Neuronal stem cell (in vitro differentiated cells): ENCODE measurements at regions not wholly inside any gene's neighbourhood (a gene's known extent, or its start where the extent isn't known, plus 50 kb on each side); places are given as distances from the start of the nearest gene placed in this dataset.

Experiments used
- DNase-seq: peaks from one replicate; pipeline ENCODE4 v3.0.0-alpha.2; 2013; ENCODE audit warnings: low spot score
- H2AFZ ChIP-seq: one replicate; pipeline ENCODE4 v1.6.1; 2013; ENCODE audit warnings: mild to moderate bottlenecking, low read length, inconsistent platforms
- H2AK5ac ChIP-seq: 2 replicates; pipeline ENCODE4 v1.6.1; 2013; ENCODE audit warnings: low read depth, mild to moderate bottlenecking, inconsistent platforms, low read length, moderate library complexity, mixed read lengths
- H2BK120ac ChIP-seq: 2 replicates; pipeline ENCODE4 v1.6.1; 2013; ENCODE audit warnings: low read depth, mild to moderate bottlenecking, inconsistent platforms, low read length, moderate library complexity, mixed read lengths
- H2BK12ac ChIP-seq: one replicate; pipeline ENCODE4 v1.6.1; 2013; ENCODE audit warnings: low read length, inconsistent platforms
- H2BK15ac ChIP-seq: 2 replicates; pipeline ENCODE4 v1.6.1; 2013; ENCODE audit warnings: mild to moderate bottlenecking, low read length, inconsistent platforms, mixed read lengths
- H2BK5ac ChIP-seq: one replicate; pipeline ENCODE4 v1.6.1; 2013; ENCODE audit warnings: inconsistent platforms, mild to moderate bottlenecking, low read length, moderate library complexity
- H3K14ac ChIP-seq: one replicate; pipeline ENCODE4 v1.6.1; 2013; ENCODE audit warnings: low read length, inconsistent platforms
- H3K18ac ChIP-seq: 2 replicates; pipeline ENCODE4 v1.6.1; 2013; ENCODE audit warnings: low read length, inconsistent platforms
- H3K23ac ChIP-seq: 2 replicates; pipeline ENCODE4 v1.6.1; 2013; ENCODE audit warnings: low read depth, mild to moderate bottlenecking, mixed read lengths, low read length, inconsistent platforms; ENCODE audit not compliant: poor library complexity
- H3K27ac ChIP-seq: replicated peaks from 3 replicates; pipeline ENCODE4 v1.5.1; 2013; ENCODE audit warnings: low read length, inconsistent platforms
- H3K27me3 ChIP-seq, 3 experiments: 2 replicates each; pipeline ENCODE4 v1.6.1; 2013; ENCODE audit warnings: low read length in 3 of 3, mild to moderate bottlenecking in 2 of 3, inconsistent platforms in 1 of 3, low read depth in 1 of 3, mixed read lengths in 1 of 3, moderate library complexity in 1 of 3; ENCODE audit not compliant: control insufficient read depth in 3 of 3, insufficient read depth in 3 of 3
- H3K36me3 ChIP-seq, 2 donors: replicated peaks in 1 of 2; 2 replicates each; pipeline ENCODE4 v1.6.1; 2013; ENCODE audit warnings: low read length in 2 of 2; ENCODE audit not compliant: control insufficient read depth in 2 of 2, insufficient read depth in 2 of 2
- H3K4ac ChIP-seq: 2 replicates; pipeline ENCODE4 v1.6.1; 2013; ENCODE audit warnings: inconsistent platforms, mild to moderate bottlenecking, low read length, moderate library complexity
- H3K4me1 ChIP-seq, 2 donors: 1 replicate in 1 of 2; 2 replicates in 1 of 2; pipeline ENCODE4 v1.6.1; 2013; ENCODE audit warnings: low read length in 2 of 2, low read depth in 1 of 2; ENCODE audit not compliant: control insufficient read depth in 2 of 2, insufficient read depth in 1 of 2
- H3K4me2 ChIP-seq: one replicate; pipeline ENCODE4 v1.6.1; 2013; ENCODE audit warnings: mild to moderate bottlenecking, low read length, inconsistent platforms; ENCODE audit not compliant: insufficient read depth, poor library complexity, severe bottlenecking
- H3K4me3 ChIP-seq, 2 donors: 2 replicates each; pipeline ENCODE4 v1.5.1; 2013; ENCODE audit warnings: low read length in 2 of 2, mild to moderate bottlenecking in 2 of 2, inconsistent platforms in 1 of 2, moderate library complexity in 1 of 2
- H3K79me1 ChIP-seq: one replicate; pipeline ENCODE4 v1.6.1; 2013; ENCODE audit warnings: low read depth, mild to moderate bottlenecking, inconsistent platforms, low read length, moderate library complexity
- H3K9ac ChIP-seq: one replicate; pipeline ENCODE4 v1.6.1; 2013; ENCODE audit warnings: mild to moderate bottlenecking, low read depth, low read length, inconsistent platforms; ENCODE audit not compliant: poor library complexity
- H3K9me3 ChIP-seq, 2 donors: replicated peaks in 1 of 2; 2 replicates each; pipeline versions ENCODE3 to v1.6.1; 2013; ENCODE audit warnings: low read length in 2 of 2, mild to moderate bottlenecking in 2 of 2, inconsistent platforms in 1 of 2, low read depth in 1 of 2, mixed read lengths in 1 of 2, moderate library complexity in 1 of 2; ENCODE audit not compliant: control insufficient read depth in 2 of 2, insufficient read depth in 1 of 2
- H4K8ac ChIP-seq: one replicate; pipeline ENCODE4 v1.6.1; 2013; ENCODE audit warnings: low read depth, mild to moderate bottlenecking, inconsistent platforms, low read length, moderate library complexity
- H4K91ac ChIP-seq: one replicate; pipeline ENCODE4 v1.6.1; 2013; ENCODE audit warnings: low read length, low read depth, mild to moderate bottlenecking, inconsistent platforms; ENCODE audit not compliant: poor library complexity
- WGBS, 2 donors: extraction: QIAGEN DNeasy Blood & Tissue Kit; methylation state at CpG; one replicate each; pipeline ENCODE4 v1.1.7; 2013; ENCODE audit warnings: missing lambda C conversion rate in 2 of 2, mixed read lengths in 1 of 2; ENCODE audit not compliant: insufficient read length in 2 of 2, insufficient replicate concordance in 1 of 2; ENCODE audit errors: extremely low coverage in 2 of 2; 5-methylcytosine and 5-hydroxymethylcytosine counted together

DNA sequence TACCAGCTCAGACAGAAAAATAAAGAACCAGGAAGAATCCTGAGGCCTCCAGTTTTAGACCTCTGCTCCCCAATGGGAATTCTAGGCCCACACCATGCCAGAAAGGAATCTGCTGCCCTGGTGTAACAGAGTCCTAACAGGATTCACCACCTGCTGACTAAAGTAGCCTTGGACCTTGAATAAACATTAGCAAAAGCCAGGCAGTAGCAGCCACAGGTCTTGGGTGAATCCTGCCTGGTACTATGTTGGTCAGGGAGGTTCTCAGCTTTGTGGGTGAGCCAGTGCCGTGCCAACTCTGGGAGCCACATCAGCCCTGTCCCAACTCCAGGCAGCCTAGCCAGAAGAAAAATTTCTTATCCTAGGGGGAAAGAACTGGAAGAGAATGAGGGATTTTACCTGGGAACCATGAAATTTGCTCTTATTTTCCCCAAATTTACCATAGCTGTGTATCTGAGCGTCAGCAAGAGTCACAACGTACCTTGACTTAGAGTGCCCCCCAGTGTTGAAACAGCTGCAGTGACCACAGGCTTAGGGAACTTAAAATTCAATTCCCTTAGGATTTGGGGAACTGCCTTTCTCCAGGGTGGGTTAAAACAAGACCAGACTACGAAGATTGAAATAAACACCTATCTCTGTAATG lies 1895.6 kb upstream of the PRR20A start:
- peak; percentile 9 for DNase-seq

DNA sequence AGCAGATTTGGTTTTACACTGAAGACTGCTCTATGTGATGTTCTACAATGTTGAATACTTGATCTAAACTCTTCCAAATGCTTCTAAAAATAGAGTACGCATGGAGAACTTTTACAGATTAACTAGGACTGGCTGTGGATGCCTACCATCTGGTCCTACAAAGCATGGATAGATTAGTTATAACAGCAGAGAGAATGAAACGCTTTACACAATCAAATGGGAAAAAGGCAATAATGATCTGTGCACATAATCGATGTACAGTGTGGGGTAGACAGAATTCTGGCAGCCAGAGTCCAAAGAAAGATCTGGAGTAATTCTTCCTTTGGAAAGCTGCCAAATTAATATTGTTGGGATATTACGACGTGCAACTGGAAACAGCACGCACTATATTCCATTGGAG lies 1885.5 kb upstream of the PRR20A start:
- no peak overlapping the region for H3K4ac ChIP-seq
- no peak overlapping the region for H2AK5ac ChIP-seq
- H3K9me3 ChIP-seq, result no peaks in the 10 kb centered on the region
- no peak overlapping the region for H2BK15ac ChIP-seq
- no peak overlapping the region for H3K14ac ChIP-seq
- H3K36me3 ChIP-seq, result no peaks in the 10 kb centered on the region
- no peak overlapping the region for H2BK120ac ChIP-seq
- no peak overlapping the region for H3K23ac ChIP-seq
- no peak overlapping the region for H3K4me3 ChIP-seq
- no peaks in the 10 kb centered on the region for H3K4me1 ChIP-seq
- no peaks in the 10 kb centered on the region for H3K79me1 ChIP-seq
- no peak overlapping the region for H2BK12ac ChIP-seq
- no peak overlapping the region for H3K4me2 ChIP-seq
- H3K18ac ChIP-seq, result no peak overlapping the region
- DNase-seq, result no peak
- no peak overlapping the region for H2AFZ ChIP-seq
- H2BK5ac ChIP-seq, result no peak overlapping the region
- no CpG with 5 or more reads among the region's 6 CpGs for WGBS, 2 donors
- no peak overlapping the region for H4K91ac ChIP-seq
- H3K9ac ChIP-seq, result no peak overlapping the region
- no peaks in the 10 kb centered on the region for H3K27me3 ChIP-seq
- H3K27ac ChIP-seq, result no peak overlapping the region
- no peak overlapping the region for H4K8ac ChIP-seq

More for the DNA sequence above, 1895.6 kb upstream of the PRR20A start:
- no peak overlapping the region for H3K4me3 ChIP-seq
- peak overlapping the region; percentile 66 for H2AFZ ChIP-seq
- H3K79me1 ChIP-seq, result no peaks in the 10 kb centered on the region
- no CpG with 5 or more reads among the region's 4 CpGs for WGBS, 2 donors
- H3K9me3 ChIP-seq, result peaks cover 3 to 6% of the 10 kb centered on the region in 2 donors
- H3K14ac ChIP-seq, result no peak overlapping the region
- no peak overlapping the region for H2BK12ac ChIP-seq
- H3K27me3 ChIP-seq, result no peaks in the 10 kb centered on the region
- no peak overlapping the region for H3K27ac ChIP-seq
- no peak overlapping the region for H3K4ac ChIP-seq
- no peak overlapping the region for H4K91ac ChIP-seq
- no peak overlapping the region for H3K9ac ChIP-seq
- no peak overlapping the region for H3K23ac ChIP-seq
- H2BK15ac ChIP-seq, result no peak overlapping the region
- no peak overlapping the region for H2AK5ac ChIP-seq
- no peak overlapping the region for H3K4me2 ChIP-seq
- no peak overlapping the region for H3K18ac ChIP-seq
- no peaks in the 10 kb centered on the region for H3K36me3 ChIP-seq
- no peak overlapping the region for H2BK5ac ChIP-seq
- no peak overlapping the region for H2BK120ac ChIP-seq
- no peaks in the 10 kb centered on the region for H3K4me1 ChIP-seq
- no peak overlapping the region for H4K8ac ChIP-seq

DNA sequence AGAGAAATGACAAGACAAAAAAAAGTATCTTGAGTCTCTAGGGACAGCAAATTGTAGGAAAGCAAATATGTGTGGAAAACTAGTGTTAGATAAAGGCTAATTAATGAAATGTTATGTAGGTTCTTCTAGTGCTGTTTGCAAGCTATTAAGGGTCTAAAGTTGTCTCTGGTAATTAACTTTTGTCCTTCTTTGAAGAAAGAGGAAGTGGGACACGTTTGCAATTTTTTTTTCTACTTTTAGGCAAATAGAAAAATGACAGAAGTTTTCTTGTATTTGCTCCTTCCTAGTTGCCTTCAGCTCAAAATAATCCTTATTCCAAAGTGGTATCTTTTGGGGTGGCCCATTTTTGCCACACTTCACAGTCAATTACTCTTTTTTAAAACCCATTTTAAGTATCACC lies 1877.7 kb upstream of the PRR20A start:
- Histone ChIP-seq H3K14ac (no peak overlapping the region), H3K9ac (no peak overlapping the region), H3K9me3 (no peaks in the 10 kb centered on the region), H3K79me1 (no peaks in the 10 kb centered on the region), H2AFZ (no peak overlapping the region), H3K27ac (no peak overlapping the region), H2BK5ac (no peak overlapping the region), H3K4me1 (no peaks in the 10 kb centered on the region), H3K27me3 (no peaks in the 10 kb centered on the region), H3K18ac (no peak overlapping the region), H3K36me3 (no peaks in the 10 kb centered on the region), H3K4me2 (no peak overlapping the region), H3K4ac (no peak overlapping the region), H2BK120ac (no peak overlapping the region), H3K23ac (no peak overlapping the region), H4K8ac (no peak overlapping the region), H2BK12ac (no peak overlapping the region), H2AK5ac (no peak overlapping the region), H3K4me3 (no peak overlapping the region), H4K91ac (no peak overlapping the region), H2BK15ac (no peak overlapping the region)
- no CpG with 5 or more reads among the region's 1 CpG for WGBS, 2 donors
- DNase-seq, result no peak

DNA sequence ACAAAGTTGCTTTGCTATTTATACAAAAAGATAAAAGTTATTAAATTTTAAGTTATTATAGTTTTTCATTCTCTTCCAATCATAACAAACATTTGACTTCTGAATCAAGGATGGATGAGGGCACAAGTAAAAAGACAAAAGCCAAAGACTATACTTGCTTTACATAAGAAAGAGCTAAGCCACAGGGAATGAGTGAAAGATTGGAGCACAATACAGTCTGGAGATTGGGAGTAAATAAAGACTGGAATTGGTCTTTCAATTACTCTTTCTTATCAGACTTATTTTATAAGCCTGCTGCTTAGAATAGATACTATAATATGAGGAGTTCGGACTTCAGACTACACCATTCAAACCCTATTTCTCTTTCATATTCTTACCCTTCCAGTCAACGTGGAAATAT lies 1874.1 kb upstream of the PRR20A start:
- no peak for DNase-seq

More for the DNA sequence above, 1874.1 kb upstream of the PRR20A start:
- Histone ChIP-seq H3K9me3 (no peaks in the 10 kb centered on the region), H4K91ac (no peak overlapping the region), H3K27me3 (no peaks in the 10 kb centered on the region), H3K27ac (no peak overlapping the region), H4K8ac (no peak overlapping the region), H2AFZ (no peak overlapping the region), H3K4me3 (no peak overlapping the region), H3K4me1 (no peaks in the 10 kb centered on the region), H3K9ac (no peak overlapping the region), H3K4me2 (no peak overlapping the region), H2AK5ac (no peak overlapping the region), H2BK5ac (no peak overlapping the region), H3K79me1 (no peaks in the 10 kb centered on the region), H2BK12ac (no peak overlapping the region), H3K18ac (no peak overlapping the region), H3K4ac (no peak overlapping the region), H3K14ac (no peak overlapping the region), H3K36me3 (no peaks in the 10 kb centered on the region), H2BK120ac (no peak overlapping the region), H3K23ac (no peak overlapping the region), H2BK15ac (no peak overlapping the region)
- WGBS, 2 donors, result no CpG with 5 or more reads among the region's 2 CpGs
